Karpas-422 (cell line): ENCODE measurements at regions not wholly inside any gene's neighbourhood (a gene's known extent, or its start where the extent isn't known, plus 50 kb on each side); places are given as distances from the start of the nearest gene placed in this dataset.

ENCODE experiments used
- DNase-seq: peaks from one replicate; pipeline ENCODE4 v3.0.0-alpha.2; 2015
- H2AFZ ChIP-seq: fragments of 200-600 bp; sonication (generic); 2 replicates; pipeline ENCODE4 v1.6.1; 2014; ENCODE audit warnings: antibody characterized with exemption, low read length, mixed read lengths
- H3K27ac ChIP-seq: fragments of 200-600 bp; sonication (generic); 2 replicates; pipeline ENCODE4 v1.5.1; 2014; ENCODE audit warnings: mild to moderate bottlenecking, low read length, moderate library complexity
- H3K27me3 ChIP-seq: fragments of 200-600 bp; sonication (generic); 2 replicates; pipeline ENCODE4 v1.6.1; 2014; ENCODE audit warnings: low read length, mixed read lengths
- H3K36me3 ChIP-seq: fragments of 200-600 bp; sonication (generic); 2 replicates; pipeline ENCODE4 v1.6.1; 2014; ENCODE audit warnings: low read length, mixed read lengths; ENCODE audit not compliant: insufficient read depth
- H3K4me1 ChIP-seq: fragments of 200-600 bp; sonication (generic); 2 replicates; pipeline ENCODE4 v1.6.1; 2014; ENCODE audit warnings: mild to moderate bottlenecking, low read length, mixed read lengths
- H3K4me2 ChIP-seq: fragments of 200-600 bp; sonication (generic); 2 replicates; pipeline ENCODE4 v1.6.1; 2014; ENCODE audit warnings: low read length, low read depth, mild to moderate bottlenecking; ENCODE audit not compliant: poor library complexity, severe bottlenecking
- H3K4me3 ChIP-seq: fragments of 200-600 bp; sonication (generic); 2 replicates; pipeline ENCODE4 v1.5.1; 2014; ENCODE audit warnings: mild to moderate bottlenecking, antibody characterized with exemption, low read length, mixed read lengths
- H3K79me2 ChIP-seq: fragments of 200-600 bp; sonication (generic); 2 replicates; pipeline ENCODE4 v1.6.1; 2014; ENCODE audit warnings: mild to moderate bottlenecking, low read length, mixed read lengths
- H3K9ac ChIP-seq: fragments of 200-600 bp; sonication (generic); 2 replicates; pipeline ENCODE4 v1.6.0; 2014; ENCODE audit warnings: low read length
- H3K9me2 ChIP-seq: fragments of 200-600 bp; sonication (generic), shearing (Covaris generic); replicated peaks from 2 replicates; pipeline ENCODE4 v1.6.0; 2014; ENCODE audit warnings: mild to moderate bottlenecking, low read length, moderate library complexity; ENCODE audit not compliant: insufficient read depth
- H3K9me3 ChIP-seq: fragments of 300-700, 200-600 bp; sonication (generic); 2 replicates; pipeline ENCODE4 v1.6.1; 2014; ENCODE audit warnings: low read length, mixed read lengths
- H4K20me1 ChIP-seq: fragments of 200-600 bp; sonication (generic); 2 replicates; pipeline ENCODE4 v1.6.1; 2014; ENCODE audit warnings: mild to moderate bottlenecking, antibody characterized with exemption, low read length, low read depth; ENCODE audit not compliant: insufficient read depth

DNA sequence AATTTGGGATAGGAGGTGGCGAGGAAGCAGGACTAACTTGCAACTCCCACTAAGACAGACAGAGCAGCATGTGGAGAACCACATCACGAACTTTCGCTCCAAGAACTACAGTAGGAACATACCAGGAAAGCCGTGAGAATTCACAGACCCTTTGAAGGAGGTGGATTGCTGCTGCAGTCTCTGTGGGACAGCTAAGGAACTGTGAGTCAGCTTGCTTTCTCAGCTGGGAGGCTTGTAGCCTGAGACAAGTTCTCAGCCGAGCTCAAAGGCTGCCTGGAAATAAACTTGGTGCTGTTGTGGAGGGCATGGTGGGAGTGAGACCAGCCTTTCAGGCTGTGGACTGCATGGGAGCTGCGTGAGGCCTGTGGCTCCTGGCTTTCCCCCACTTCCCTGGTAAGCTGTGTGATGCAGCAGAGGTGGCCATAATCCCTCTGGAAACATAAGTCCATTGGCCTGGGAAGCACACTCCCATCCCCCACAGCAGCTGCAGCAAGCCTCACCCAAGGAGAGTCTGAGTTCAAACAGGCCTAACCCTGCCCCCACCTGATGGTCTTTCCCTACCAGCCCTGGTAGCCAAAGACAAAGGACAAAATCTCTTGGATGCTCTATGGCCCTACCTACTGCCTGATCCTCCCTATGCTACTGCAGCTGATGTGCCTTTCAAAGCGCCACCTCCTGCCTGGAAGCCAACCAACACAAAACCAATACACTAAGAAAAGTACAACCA is 441.1 kb upstream of the HTR2A start:
- Histone ChIP-seq H3K27me3 (no peaks in the 10 kb centered on the region), H3K79me2 (no peaks in the 10 kb centered on the region), H3K4me3 (no peak overlapping the region), H3K27ac (no peak overlapping the region), H3K4me1 (no peaks in the 10 kb centered on the region), H4K20me1 (no peaks in the 10 kb centered on the region), H3K4me2 (no peak overlapping the region), H3K36me3 (no peaks in the 10 kb centered on the region), H3K9ac (no peak overlapping the region), H2AFZ (no peak overlapping the region), H3K9me3 (no peaks in the 10 kb centered on the region; the same call in 1 of the 2 replicates), H3K9me2 (no peaks in the 10 kb centered on the region)
- no peak for DNase-seq

DNA sequence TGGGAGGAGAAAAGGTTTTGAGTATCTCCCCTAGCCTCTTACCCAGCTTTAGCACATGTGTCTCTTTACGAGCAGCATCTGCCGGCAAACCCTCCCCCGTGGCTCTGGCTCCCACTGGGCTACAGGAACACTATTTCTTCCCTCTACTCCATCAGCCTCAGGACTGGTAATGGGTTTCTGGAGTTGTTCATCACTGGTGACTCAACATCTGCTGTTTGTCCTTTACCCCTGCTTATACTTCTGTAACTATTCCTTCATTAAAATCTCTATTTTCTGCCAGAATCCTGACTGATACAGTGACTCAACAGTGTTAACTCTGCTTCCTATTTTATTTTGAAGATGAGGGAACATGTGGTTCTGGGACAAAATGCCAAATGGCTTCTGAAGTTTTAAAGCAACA is 437.3 kb upstream of the HTR2A start:
- Histone ChIP-seq H3K79me2 (no peaks in the 10 kb centered on the region), H3K36me3 (no peaks in the 10 kb centered on the region)

DNA sequence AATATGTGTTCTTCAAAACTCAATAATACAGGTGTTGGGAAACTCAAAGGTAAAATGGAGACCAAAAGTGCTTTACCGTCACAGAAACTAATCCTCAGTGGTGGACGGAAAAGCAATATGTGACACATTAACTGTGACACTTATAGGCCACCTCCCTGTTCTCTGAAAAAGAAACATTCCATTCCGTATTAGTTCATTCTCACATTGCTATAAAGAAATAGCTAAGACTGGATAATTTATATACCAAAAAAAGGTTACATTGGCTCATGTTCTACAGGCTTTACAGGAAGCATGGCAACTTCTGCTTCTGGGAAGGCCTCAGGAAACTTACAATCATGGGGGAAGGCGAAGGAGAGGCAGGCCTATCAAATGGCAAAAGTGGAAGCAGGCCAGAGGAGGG is 435.3 kb upstream of the HTR2A start:
- H3K36me3 ChIP-seq: no peaks in the 10 kb centered on the region
- H3K4me3 ChIP-seq: no peak overlapping the region
- H4K20me1 ChIP-seq: no peaks in the 10 kb centered on the region
- no peak overlapping the region for H2AFZ ChIP-seq
- no peaks in the 10 kb centered on the region for H3K9me2 ChIP-seq
- H3K79me2 ChIP-seq: no peaks in the 10 kb centered on the region
- no peak overlapping the region for H3K27ac ChIP-seq
- no peaks in the 10 kb centered on the region for H3K27me3 ChIP-seq
- H3K9me3 ChIP-seq: no peaks in the 10 kb centered on the region
- H3K4me2 ChIP-seq: no peak overlapping the region
- no peaks in the 10 kb centered on the region for H3K4me1 ChIP-seq
- H3K9ac ChIP-seq: no peak overlapping the region
- no peak for DNase-seq

More for the DNA sequence above, 437.3 kb upstream of the HTR2A start:
- Histone ChIP-seq H3K4me2 (no peak overlapping the region), H3K27ac (no peak overlapping the region), H2AFZ (no peak overlapping the region), H3K27me3 (no peaks in the 10 kb centered on the region), H4K20me1 (no peaks in the 10 kb centered on the region), H3K9ac (no peak overlapping the region), H3K4me1 (no peaks in the 10 kb centered on the region), H3K9me2 (no peaks in the 10 kb centered on the region), H3K9me3 (no peaks in the 10 kb centered on the region), H3K4me3 (no peak overlapping the region)
- no peak for DNase-seq

DNA sequence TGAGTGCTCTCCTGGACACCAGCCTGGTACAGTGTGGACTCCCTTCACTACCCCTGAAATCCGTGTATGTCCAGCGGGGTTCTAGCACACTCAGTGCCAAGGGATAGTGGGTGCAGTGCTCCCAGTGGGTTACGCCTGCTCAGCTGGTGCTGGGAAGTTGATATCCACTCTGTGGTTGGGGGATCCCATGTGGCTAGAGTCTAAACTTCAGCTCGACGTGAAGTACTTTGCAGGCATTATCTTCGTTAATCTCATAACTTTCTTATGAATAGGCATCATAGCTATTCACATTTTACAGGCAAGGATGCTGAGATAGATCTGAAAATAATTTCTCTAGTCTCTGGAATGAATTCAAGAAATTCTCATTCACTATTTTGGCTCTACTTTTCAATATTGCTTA is 433.2 kb upstream of the HTR2A start:
- Histone ChIP-seq H3K27me3 (no peaks in the 10 kb centered on the region), H4K20me1 (no peaks in the 10 kb centered on the region), H3K4me2 (no peak overlapping the region), H3K9me2 (no peaks in the 10 kb centered on the region), H3K9me3 (no peaks in the 10 kb centered on the region), H3K27ac (no peak overlapping the region), H3K36me3 (no peaks in the 10 kb centered on the region), H3K9ac (no peak overlapping the region), H3K4me3 (no peak overlapping the region), H3K79me2 (no peaks in the 10 kb centered on the region), H2AFZ (no peak overlapping the region), H3K4me1 (no peaks in the 10 kb centered on the region)
- DNase-seq: no peak

DNA sequence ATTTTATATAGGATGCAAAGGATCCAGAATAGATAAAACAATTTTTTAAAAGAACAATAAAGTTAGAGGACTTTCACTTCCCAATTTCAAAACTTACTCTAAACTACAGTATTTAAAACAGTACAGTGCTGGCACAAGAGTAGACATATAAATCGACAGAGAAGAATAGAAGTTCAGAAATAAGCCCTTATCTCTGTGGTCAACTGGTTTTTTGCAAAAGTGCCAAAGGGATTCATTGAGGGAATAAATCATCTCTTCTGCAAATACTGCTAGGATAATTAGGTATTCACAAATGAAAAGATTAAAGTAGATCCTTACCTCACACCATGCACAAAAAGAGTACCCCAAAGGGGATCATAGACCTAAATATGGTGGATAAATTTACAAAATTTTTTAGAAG is 431.0 kb upstream of the HTR2A start:
- H3K9ac ChIP-seq: no peak overlapping the region
- no peaks in the 10 kb centered on the region for H3K79me2 ChIP-seq
- no peaks in the 10 kb centered on the region for H3K4me1 ChIP-seq
- no peak overlapping the region for H3K4me3 ChIP-seq
- no peak overlapping the region for H3K27ac ChIP-seq
- no peak overlapping the region for H2AFZ ChIP-seq
- no peaks in the 10 kb centered on the region for H3K27me3 ChIP-seq
- no peaks in the 10 kb centered on the region for H3K9me3 ChIP-seq
- H3K9me2 ChIP-seq: no peaks in the 10 kb centered on the region
- no peak for DNase-seq
- no peak overlapping the region for H3K4me2 ChIP-seq
- no peaks in the 10 kb centered on the region for H4K20me1 ChIP-seq
- H3K36me3 ChIP-seq: no peaks in the 10 kb centered on the region

DNA sequence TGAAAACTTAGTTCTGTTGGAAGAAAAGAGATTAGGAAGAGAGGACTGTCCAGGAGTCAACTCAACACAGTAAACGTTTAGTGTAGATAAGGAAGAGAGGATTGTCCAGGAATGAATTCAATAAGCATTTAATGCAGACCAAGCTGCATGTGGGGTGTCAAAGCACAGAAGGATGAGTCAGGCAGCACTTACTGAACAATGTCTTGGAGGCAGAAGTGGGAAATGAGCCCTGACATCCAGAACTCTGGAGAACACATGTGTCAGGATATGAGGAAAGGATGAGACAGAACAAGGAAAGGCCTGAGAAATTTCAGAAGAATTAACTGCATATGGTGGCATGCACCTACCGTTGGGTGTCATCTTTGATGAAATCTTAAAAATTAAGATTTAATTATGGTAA is 429.2 kb upstream of the HTR2A start:
- no peak overlapping the region for H2AFZ ChIP-seq
- H4K20me1 ChIP-seq: no peaks in the 10 kb centered on the region
- H3K36me3 ChIP-seq: no peaks in the 10 kb centered on the region
- H3K27ac ChIP-seq: no peak overlapping the region
- no peak overlapping the region for H3K4me2 ChIP-seq
- H3K4me3 ChIP-seq: no peak overlapping the region
- DNase-seq: no peak
- H3K9ac ChIP-seq: no peak overlapping the region
- H3K27me3 ChIP-seq: no peaks in the 10 kb centered on the region
- H3K9me3 ChIP-seq: no peaks in the 10 kb centered on the region
- H3K9me2 ChIP-seq: no peaks in the 10 kb centered on the region
- H3K79me2 ChIP-seq: no peaks in the 10 kb centered on the region
- H3K4me1 ChIP-seq: no peaks in the 10 kb centered on the region

DNA sequence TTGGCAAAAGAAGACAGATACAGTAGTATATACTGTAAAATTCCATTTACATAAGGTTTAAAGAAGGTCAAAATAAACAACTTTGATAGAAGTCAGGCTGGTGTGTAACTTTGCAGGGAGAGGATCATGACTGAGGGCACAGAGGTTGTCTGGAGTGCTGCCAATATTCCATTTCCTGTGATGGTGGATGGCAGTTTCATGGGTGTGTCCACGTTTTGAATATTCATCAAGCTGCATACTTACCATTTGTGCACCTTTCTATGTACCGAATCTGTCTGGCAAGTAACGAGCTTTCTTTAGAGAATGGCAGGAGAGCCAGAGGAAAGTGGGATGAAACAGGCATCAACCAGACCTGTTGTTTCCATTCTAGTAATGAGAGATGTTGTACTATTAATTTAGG is 420.5 kb upstream of the HTR2A start:
- Histone ChIP-seq H3K79me2 (no peaks in the 10 kb centered on the region), H3K9me3 (no peaks in the 10 kb centered on the region), H4K20me1 (no peaks in the 10 kb centered on the region), H3K36me3 (no peaks in the 10 kb centered on the region), H3K27me3 (no peaks in the 10 kb centered on the region), H2AFZ (no peak overlapping the region), H3K4me3 (no peak overlapping the region), H3K4me1 (no peaks in the 10 kb centered on the region), H3K4me2 (no peak overlapping the region), H3K27ac (no peak overlapping the region), H3K9me2 (no peaks in the 10 kb centered on the region), H3K9ac (no peak overlapping the region)
- no peak for DNase-seq

DNA sequence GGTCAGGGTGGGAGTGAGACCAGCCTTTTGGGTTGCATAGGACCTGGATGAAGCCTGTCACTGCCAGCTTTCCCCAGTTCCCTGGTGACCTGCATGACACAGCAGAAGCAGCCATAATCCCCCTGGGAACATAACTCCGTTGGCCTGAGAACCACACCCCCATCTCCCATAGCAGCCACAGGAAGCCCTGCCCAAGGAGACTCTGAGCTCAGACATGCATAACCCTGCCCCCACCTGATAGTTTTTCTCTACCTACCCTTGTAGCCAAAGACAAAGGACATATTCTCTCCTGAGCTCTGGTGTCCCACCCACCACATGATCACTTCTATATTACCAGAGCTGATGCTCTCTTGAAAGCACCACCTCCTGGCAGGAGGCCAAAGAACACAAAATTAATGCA is 413.5 kb upstream of the HTR2A start:
- Histone ChIP-seq H3K4me1 (no peaks in the 10 kb centered on the region), H3K27ac (no peak overlapping the region), H3K36me3 (no peaks in the 10 kb centered on the region), H3K79me2 (no peaks in the 10 kb centered on the region), H3K9me2 (no peaks in the 10 kb centered on the region), H3K4me3 (no peak overlapping the region), H4K20me1 (no peaks in the 10 kb centered on the region), H3K9me3 (no peaks in the 10 kb centered on the region; the same call in 1 of the 2 replicates), H3K9ac (no peak overlapping the region), H3K4me2 (no peak overlapping the region), H2AFZ (no peak overlapping the region), H3K27me3 (no peaks in the 10 kb centered on the region)
- DNase-seq: no peak
